ENCODE measurements at regions not wholly inside any gene's neighbourhood (a gene's known extent, or its start where the extent isn't known, plus 50 kb on each side); places are given as distances from the start of the nearest gene placed in this dataset.

- Histone ChIP-seq H3K4me3 (ENCODE audit: extremely low read depth, insufficient read depth, low read length, poor library complexity, severe bottlenecking) (no peak overlapping the region), H3K27ac (ENCODE audit: low read depth, low read length, severe bottlenecking) (no peak overlapping the region), H3K36me3 (ENCODE audit: control insufficient read depth, insufficient read depth, low read length) (no peaks in the 10 kb centered on the region), H3K9me3 (ENCODE audit: control insufficient read depth, low read length) (no peaks in the 10 kb centered on the region), H3K4me1 (ENCODE audit: control insufficient read depth, insufficient read depth, low read length, poor library complexity, severe bottlenecking) (peaks cover 22% of the 10 kb centered on the region)
- WGBS, 2 experiments (ENCODE audit: insufficient coverage in 2 of 2), result 97 to 100% methylated on average over 3 to 4 of the region's 4 CpGs
Measured at GRCh38 chr2:42108852-42109251, 60.3 kb upstream of the EML4 start.

- no peaks in the 10 kb centered on the region for H3K36me3 ChIP-seq (ENCODE audit: control insufficient read depth, insufficient read depth, low read length)
- H3K4me1 ChIP-seq (ENCODE audit: control insufficient read depth, insufficient read depth, low read length, poor library complexity, severe bottlenecking), result peaks cover 17% of the 10 kb centered on the region
- H3K27ac ChIP-seq (ENCODE audit: low read depth, low read length, severe bottlenecking), result no peak overlapping the region
- H3K4me3 ChIP-seq (ENCODE audit: extremely low read depth, insufficient read depth, low read length, poor library complexity, severe bottlenecking), result no peak overlapping the region
- H3K9me3 ChIP-seq (ENCODE audit: control insufficient read depth, low read length), result no peaks in the 10 kb centered on the region
- 86 to 92% methylated on average over 6 of the region's 7 CpGs for WGBS, 2 experiments (ENCODE audit: insufficient coverage in 2 of 2)
Measured at GRCh38 chr2:42109959-42110640, 59.1 kb upstream of the EML4 start.

- peaks cover 14% of the 10 kb centered on the region for H3K4me1 ChIP-seq (ENCODE audit: control insufficient read depth, insufficient read depth, low read length, poor library complexity, severe bottlenecking)
- no peak overlapping the region for H3K4me3 ChIP-seq (ENCODE audit: extremely low read depth, insufficient read depth, low read length, poor library complexity, severe bottlenecking)
- H3K9me3 ChIP-seq (ENCODE audit: control insufficient read depth, low read length), result no peaks in the 10 kb centered on the region
- peak overlapping the region; percentile 49 for H3K27ac ChIP-seq (ENCODE audit: low read depth, low read length, severe bottlenecking)
- WGBS, 2 experiments (ENCODE audit: insufficient coverage in 2 of 2), result 80 to 85% methylated on average over 8 to 12 of the region's 12 CpGs
- no peaks in the 10 kb centered on the region for H3K36me3 ChIP-seq (ENCODE audit: control insufficient read depth, insufficient read depth, low read length)
Measured at GRCh38 chr2:42110641-42111322, 58.4 kb upstream of the EML4 start.

GRCh38 chr2:42112418-42112817, 56.7 kb upstream of the EML4 start:
- no peaks in the 10 kb centered on the region for H3K9me3 ChIP-seq (ENCODE audit: control insufficient read depth, low read length)
- no peak overlapping the region for H3K4me3 ChIP-seq (ENCODE audit: extremely low read depth, insufficient read depth, low read length, poor library complexity, severe bottlenecking)
- H3K4me1 ChIP-seq (ENCODE audit: control insufficient read depth, insufficient read depth, low read length, poor library complexity, severe bottlenecking), result peaks cover 23% of the 10 kb centered on the region
- no peak overlapping the region for H3K27ac ChIP-seq (ENCODE audit: low read depth, low read length, severe bottlenecking)
- no CpG with 5 or more reads among the region's 3 CpGs for WGBS, 2 experiments (ENCODE audit: insufficient coverage in 2 of 2)
- no peaks in the 10 kb centered on the region for H3K36me3 ChIP-seq (ENCODE audit: control insufficient read depth, insufficient read depth, low read length)

- Histone ChIP-seq H3K9me3 (ENCODE audit: control insufficient read depth, low read length) (no peaks in the 10 kb centered on the region), H3K27ac (ENCODE audit: low read depth, low read length, severe bottlenecking) (no peak overlapping the region), H3K4me3 (ENCODE audit: extremely low read depth, insufficient read depth, low read length, poor library complexity, severe bottlenecking) (no peak overlapping the region), H3K4me1 (ENCODE audit: control insufficient read depth, insufficient read depth, low read length, poor library complexity, severe bottlenecking) (peaks cover 32% of the 10 kb centered on the region), H3K36me3 (ENCODE audit: control insufficient read depth, insufficient read depth, low read length) (no peaks in the 10 kb centered on the region)
- 81% methylated on average over 4 of the region's 6 CpGs for WGBS, 2 experiments (ENCODE audit: insufficient coverage in 2 of 2)
Measured at GRCh38 chr2:42113452-42113851, 55.7 kb upstream of the EML4 start.

- WGBS, 2 experiments (ENCODE audit: insufficient coverage in 2 of 2), result 90 to 92% methylated on average over 2 to 4 of the region's 5 CpGs
- no peaks in the 10 kb centered on the region for H3K9me3 ChIP-seq (ENCODE audit: control insufficient read depth, low read length)
- H3K27ac ChIP-seq (ENCODE audit: low read depth, low read length, severe bottlenecking), result no peak overlapping the region
- H3K36me3 ChIP-seq (ENCODE audit: control insufficient read depth, insufficient read depth, low read length), result no peaks in the 10 kb centered on the region
- no peak overlapping the region for H3K4me3 ChIP-seq (ENCODE audit: extremely low read depth, insufficient read depth, low read length, poor library complexity, severe bottlenecking)
- peaks cover 38% of the 10 kb centered on the region for H3K4me1 ChIP-seq (ENCODE audit: control insufficient read depth, insufficient read depth, low read length, poor library complexity, severe bottlenecking)
Measured at GRCh38 chr2:42114091-42114490, 55.1 kb upstream of the EML4 start.

- H3K27ac ChIP-seq (ENCODE audit: low read depth, low read length, severe bottlenecking), result no peak overlapping the region
- WGBS, 2 experiments (ENCODE audit: insufficient coverage in 2 of 2), result 93 to 97% methylated on average over 4 of the region's 4 CpGs
- no peaks in the 10 kb centered on the region for H3K9me3 ChIP-seq (ENCODE audit: control insufficient read depth, low read length)
- H3K4me3 ChIP-seq (ENCODE audit: extremely low read depth, insufficient read depth, low read length, poor library complexity, severe bottlenecking), result no peak overlapping the region
- no peaks in the 10 kb centered on the region for H3K36me3 ChIP-seq (ENCODE audit: control insufficient read depth, insufficient read depth, low read length)
- H3K4me1 ChIP-seq (ENCODE audit: control insufficient read depth, insufficient read depth, low read length, poor library complexity, severe bottlenecking), result peaks cover 35% of the 10 kb centered on the region
Measured at GRCh38 chr2:42115588-42115987, 53.6 kb upstream of the EML4 start.

- Histone ChIP-seq H3K9me3 (ENCODE audit: control insufficient read depth, low read length) (no peaks in the 10 kb centered on the region), H3K4me3 (ENCODE audit: extremely low read depth, insufficient read depth, low read length, poor library complexity, severe bottlenecking) (no peak overlapping the region), H3K27ac (ENCODE audit: low read depth, low read length, severe bottlenecking) (no peak overlapping the region), H3K4me1 (ENCODE audit: control insufficient read depth, insufficient read depth, low read length, poor library complexity, severe bottlenecking) (peaks cover 31% of the 10 kb centered on the region), H3K36me3 (ENCODE audit: control insufficient read depth, insufficient read depth, low read length) (no peaks in the 10 kb centered on the region)
- 90 to 92% methylated on average over 4 to 5 of the region's 5 CpGs for WGBS, 2 experiments (ENCODE audit: insufficient coverage in 2 of 2)
Measured at GRCh38 chr2:42116195-42117181, 52.7 kb upstream of the EML4 start.

- Histone ChIP-seq H3K36me3 (ENCODE audit: control insufficient read depth, insufficient read depth, low read length) (no peaks in the 10 kb centered on the region), H3K27ac (ENCODE audit: low read depth, low read length, severe bottlenecking) (peak overlapping the region; percentile 47), H3K9me3 (ENCODE audit: control insufficient read depth, low read length) (no peaks in the 10 kb centered on the region), H3K4me3 (ENCODE audit: extremely low read depth, insufficient read depth, low read length, poor library complexity, severe bottlenecking) (no peak overlapping the region), H3K4me1 (ENCODE audit: control insufficient read depth, insufficient read depth, low read length, poor library complexity, severe bottlenecking) (peaks cover 31% of the 10 kb centered on the region)
- no CpG with 5 or more reads among the region's 3 CpGs for WGBS, 2 experiments (ENCODE audit: insufficient coverage in 2 of 2)
Measured at GRCh38 chr2:42117182-42117579, 52.0 kb upstream of the EML4 start.

GRCh38 chr2:42117923-42118753, 51.0 kb upstream of the EML4 start:
- Histone ChIP-seq H3K9me3 (ENCODE audit: control insufficient read depth, low read length) (no peaks in the 10 kb centered on the region), H3K4me3 (ENCODE audit: extremely low read depth, insufficient read depth, low read length, poor library complexity, severe bottlenecking) (no peak overlapping the region), H3K4me1 (ENCODE audit: control insufficient read depth, insufficient read depth, low read length, poor library complexity, severe bottlenecking) (peaks cover 31% of the 10 kb centered on the region), H3K36me3 (ENCODE audit: control insufficient read depth, insufficient read depth, low read length) (no peaks in the 10 kb centered on the region), H3K27ac (ENCODE audit: low read depth, low read length, severe bottlenecking) (peak overlapping the region; percentile 47)
- no CpG with 5 or more reads among the region's 1 CpG for WGBS, 2 experiments (ENCODE audit: insufficient coverage in 2 of 2)

Data from mesodermal cell (in vitro differentiated cells).